Right atrium auricular region (tissue), 2 donors: ENCODE measurements at regions not wholly inside any gene's neighbourhood (a gene's known extent, or its start where the extent isn't known, plus 50 kb on each side); places are given as distances from the start of the nearest gene placed in this dataset.

Experiments used
- DNase-seq: peaks from one replicate; pipeline ENCODE4 v3.0.0-alpha.2; 2019; ENCODE audit warnings: low spot score
- H3K27ac ChIP-seq, 2 donors: fragments of 200-600 bp; sonication (generic); 1 replicate in 1 of 2; 2 replicates in 1 of 2; pipeline ENCODE4 v1.5.1; 2016 to 2019
- H3K27me3 ChIP-seq, 2 donors: fragments of 200-600 bp; sonication (generic); one replicate each; pipeline versions ENCODE4 v1.5.1 to v1.6.0; 2017 to 2019
- H3K36me3 ChIP-seq: fragments of 200-600 bp; sonication (generic); one replicate; pipeline ENCODE4 v1.5.1; 2016
- H3K4me1 ChIP-seq, 2 donors: fragments of 200-600 bp; sonication (generic); one replicate each; pipeline versions ENCODE4 v1.5.1 to v1.6.0; 2017 to 2019
- H3K4me3 ChIP-seq, 2 donors: fragments of 200-600 bp; sonication (generic); 1 replicate in 1 of 2; 2 replicates in 1 of 2; pipeline ENCODE4 v1.5.1; 2017 to 2019; ENCODE audit warnings: mild to moderate bottlenecking in 1 of 2, moderate library complexity in 1 of 2
- H3K9me3 ChIP-seq, 2 donors: fragments of 200-600 bp; sonication (generic); one replicate each; pipeline ENCODE4 v1.5.1; 2019
- TF ChIP-seq, protein P1 (sequence below), 2 donors: fragments of 200-600 bp; sonication (generic); IDR thresholded peaks; one replicate each; pipeline ENCODE4 v1.5.1; 2019; ENCODE audit warnings: antibody characterized with exemption in 2 of 2

DNA sequence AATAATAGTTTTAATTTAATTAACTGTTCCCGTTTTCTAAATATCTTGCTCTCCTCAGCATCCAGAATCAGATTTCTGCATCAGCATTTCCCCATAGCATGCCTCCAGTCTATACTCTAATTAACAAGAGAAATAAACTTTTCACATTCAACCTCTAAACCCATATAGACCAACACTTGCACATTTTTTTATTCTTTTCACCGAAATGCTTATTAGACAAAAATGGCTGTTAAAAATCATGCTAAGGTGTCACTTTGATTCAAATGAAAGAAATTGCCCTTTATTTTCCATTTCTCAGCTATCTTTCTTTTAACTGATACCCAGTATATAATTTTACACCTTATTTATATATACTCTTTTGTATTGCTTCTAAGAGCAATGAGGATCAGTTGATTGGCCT, 1107.1 kb upstream of the EPHA6 start:
- TF ChIP-seq, protein P1, sequence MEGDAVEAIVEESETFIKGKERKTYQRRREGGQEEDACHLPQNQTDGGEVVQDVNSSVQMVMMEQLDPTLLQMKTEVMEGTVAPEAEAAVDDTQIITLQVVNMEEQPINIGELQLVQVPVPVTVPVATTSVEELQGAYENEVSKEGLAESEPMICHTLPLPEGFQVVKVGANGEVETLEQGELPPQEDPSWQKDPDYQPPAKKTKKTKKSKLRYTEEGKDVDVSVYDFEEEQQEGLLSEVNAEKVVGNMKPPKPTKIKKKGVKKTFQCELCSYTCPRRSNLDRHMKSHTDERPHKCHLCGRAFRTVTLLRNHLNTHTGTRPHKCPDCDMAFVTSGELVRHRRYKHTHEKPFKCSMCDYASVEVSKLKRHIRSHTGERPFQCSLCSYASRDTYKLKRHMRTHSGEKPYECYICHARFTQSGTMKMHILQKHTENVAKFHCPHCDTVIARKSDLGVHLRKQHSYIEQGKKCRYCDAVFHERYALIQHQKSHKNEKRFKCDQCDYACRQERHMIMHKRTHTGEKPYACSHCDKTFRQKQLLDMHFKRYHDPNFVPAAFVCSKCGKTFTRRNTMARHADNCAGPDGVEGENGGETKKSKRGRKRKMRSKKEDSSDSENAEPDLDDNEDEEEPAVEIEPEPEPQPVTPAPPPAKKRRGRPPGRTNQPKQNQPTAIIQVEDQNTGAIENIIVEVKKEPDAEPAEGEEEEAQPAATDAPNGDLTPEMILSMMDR (IDR thresholded peaks at IDR 0.05), result no peak

DNA sequence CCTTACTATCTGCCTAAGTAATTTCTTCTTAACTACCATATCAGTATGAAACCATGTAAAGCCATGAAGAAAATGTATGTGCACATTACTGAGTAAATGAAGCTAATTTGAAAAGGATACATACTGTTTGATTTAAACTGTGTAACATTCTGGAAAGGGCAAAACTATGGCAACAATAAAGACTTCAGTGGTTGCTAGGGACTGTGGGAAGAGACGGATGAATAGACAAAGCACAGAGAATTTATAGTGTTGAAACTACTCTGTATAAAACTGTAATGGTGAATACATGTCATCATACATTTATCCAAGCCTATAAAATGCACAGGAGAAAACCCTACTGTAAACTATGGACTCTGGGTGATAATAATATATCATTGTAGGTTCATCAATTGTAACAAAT, 1103.7 kb upstream of the EPHA6 start:
- H3K27me3 ChIP-seq, result no peaks in the 10 kb centered on the region
- no peak overlapping the region for H3K4me3 ChIP-seq
- H3K9me3 ChIP-seq, result no peaks in the 10 kb centered on the region
- TF ChIP-seq, protein P1 (IDR thresholded peaks at IDR 0.05), result no peak
- H3K27ac ChIP-seq, result no peak overlapping the region
- H3K36me3 ChIP-seq, result no peaks in the 10 kb centered on the region
- no peak for DNase-seq
- no peaks in the 10 kb centered on the region for H3K4me1 ChIP-seq

More for the DNA sequence above, 1107.1 kb upstream of the EPHA6 start:
- Histone ChIP-seq H3K27ac (no peak overlapping the region), H3K9me3 (no peaks in the 10 kb centered on the region), H3K27me3 (no peaks in the 10 kb centered on the region), H3K4me1 (no peaks in the 10 kb centered on the region), H3K4me3 (no peak overlapping the region), H3K36me3 (no peaks in the 10 kb centered on the region)
- DNase-seq, result no peak

DNA sequence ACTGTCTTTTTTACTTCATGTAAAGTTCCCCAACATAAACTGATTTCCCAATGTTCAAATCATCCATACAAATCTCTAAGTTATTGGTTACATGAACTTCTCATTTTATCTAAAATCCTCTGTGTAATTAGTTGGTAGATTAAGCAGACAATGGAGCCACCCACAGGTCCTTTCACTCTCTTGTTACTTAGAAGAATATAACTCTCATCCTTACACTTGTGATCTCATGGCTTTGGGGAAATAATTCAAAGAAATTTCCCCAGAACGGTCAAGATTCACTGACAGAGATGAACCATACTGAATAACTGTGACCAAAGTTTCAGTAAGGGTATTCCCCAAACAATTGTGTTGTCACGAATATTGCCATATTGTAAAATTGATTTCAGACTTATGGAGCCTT, 1102.6 kb upstream of the EPHA6 start:
- no peaks in the 10 kb centered on the region for H3K27me3 ChIP-seq

DNA sequence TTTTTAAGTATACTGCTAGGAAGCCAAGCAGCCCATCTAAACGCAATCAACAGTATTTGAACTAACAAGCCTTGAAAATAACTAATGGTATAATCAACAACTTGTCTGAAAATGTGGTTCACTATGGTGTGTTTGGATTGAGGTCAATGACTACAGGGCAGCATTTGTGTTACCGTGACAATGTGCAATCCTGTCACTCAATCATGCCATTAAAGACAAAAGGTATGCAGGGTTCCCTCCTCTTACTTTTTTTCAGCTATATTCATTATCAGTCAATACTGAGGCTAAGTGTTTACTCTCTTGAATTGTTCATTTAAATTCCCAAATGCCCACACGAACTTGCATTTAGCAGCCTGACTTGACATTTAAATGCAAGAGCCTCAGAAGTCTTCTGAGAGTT, 1099.3 kb upstream of the EPHA6 start:
- DNase-seq, result no peak
- no peak overlapping the region for H3K4me3 ChIP-seq
- TF ChIP-seq, protein P1 (IDR thresholded peaks at IDR 0.05), result no peak
- H3K9me3 ChIP-seq, result no peaks in the 10 kb centered on the region
- H3K27me3 ChIP-seq, result no peaks in the 10 kb centered on the region
- no peaks in the 10 kb centered on the region for H3K36me3 ChIP-seq
- H3K4me1 ChIP-seq, result no peaks in the 10 kb centered on the region
- no peak overlapping the region for H3K27ac ChIP-seq

More for the DNA sequence above, 1102.6 kb upstream of the EPHA6 start:
- Histone ChIP-seq H3K36me3 (no peaks in the 10 kb centered on the region), H3K4me1 (no peaks in the 10 kb centered on the region), H3K9me3 (no peaks in the 10 kb centered on the region), H3K27ac (no peak overlapping the region), H3K4me3 (no peak overlapping the region)
- DNase-seq, result no peak
- TF ChIP-seq, protein P1 (IDR thresholded peaks at IDR 0.05), result no peak

DNA sequence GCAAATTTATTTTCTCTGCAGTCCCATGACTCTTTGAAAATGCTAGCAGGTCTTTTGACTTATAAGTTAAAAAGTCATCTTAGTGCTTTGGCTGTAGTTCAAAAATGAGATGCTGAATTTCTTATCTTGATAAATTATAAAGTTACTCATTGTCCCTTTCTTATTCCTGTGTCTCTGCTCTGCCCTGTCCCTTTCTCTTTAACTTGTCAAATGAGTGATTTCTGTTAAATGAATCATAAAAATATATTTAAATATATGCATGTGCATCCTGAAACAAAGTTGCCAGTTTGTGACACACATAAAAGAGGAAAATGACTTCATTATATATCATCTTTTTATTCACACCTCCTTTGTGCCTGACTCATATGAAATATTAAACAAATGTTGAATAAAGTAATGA, 1097.3 kb upstream of the EPHA6 start:
- Histone ChIP-seq H3K27me3 (no peaks in the 10 kb centered on the region), H3K36me3 (no peaks in the 10 kb centered on the region), H3K9me3 (no peaks in the 10 kb centered on the region), H3K4me1 (no peaks in the 10 kb centered on the region), H3K27ac (no peak overlapping the region), H3K4me3 (no peak overlapping the region)
- no peak for DNase-seq
- TF ChIP-seq, protein P1 (IDR thresholded peaks at IDR 0.05), result no peak

DNA sequence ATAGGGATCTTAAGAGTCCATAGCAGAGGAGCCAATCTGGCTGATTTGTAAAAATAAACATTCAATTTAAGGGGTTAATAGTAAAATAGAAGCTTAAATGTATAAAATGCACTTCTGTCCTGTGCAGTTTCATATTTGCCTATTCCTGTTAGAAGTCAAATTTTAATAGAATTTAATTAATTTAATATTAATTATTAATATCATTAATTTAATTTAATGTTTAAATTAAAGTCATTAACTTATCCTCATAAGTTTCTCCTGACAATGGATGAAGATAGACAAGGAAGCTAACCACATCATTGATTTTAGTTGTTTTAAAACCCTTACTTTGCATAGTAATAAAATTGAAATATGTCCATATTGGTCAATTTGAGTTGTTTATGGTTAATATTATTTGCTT, 1096.2 kb upstream of the EPHA6 start:
- Histone ChIP-seq H3K4me3 (no peak overlapping the region), H3K4me1 (no peaks in the 10 kb centered on the region), H3K27me3 (no peaks in the 10 kb centered on the region), H3K27ac (no peak overlapping the region), H3K9me3 (no peaks in the 10 kb centered on the region), H3K36me3 (no peaks in the 10 kb centered on the region)
- TF ChIP-seq, protein P1 (IDR thresholded peaks at IDR 0.05), result no peak
- DNase-seq, result no peak
